Uterus (tissue), 3 donors: ENCODE measurements at regions not wholly inside any gene's neighbourhood (a gene's known extent, or its start where the extent isn't known, plus 50 kb on each side); places are given as distances from the start of the nearest gene placed in this dataset.
"Not testable (repeated sequence)": the region's sequence is repeated elsewhere in the genome, so short reads cannot be mapped to it uniquely, and the experiment has no call there.

Source experiments
- DNase-seq, 2 donors: peaks; one replicate each; pipeline ENCODE4 v3.0.0-alpha.2; 2019 to 2020
- H3K27ac ChIP-seq, 2 donors: fragments of 200-600 bp; sonication (generic); 1 replicate in 1 of 2; 2 replicates in 1 of 2; pipeline ENCODE4 v1.5.1; 2016 to 2018
- H3K27me3 ChIP-seq, 2 donors: fragments of 200-600 bp; sonication (generic); one replicate each; pipeline ENCODE4 v1.5.1; 2018 to 2019; ENCODE audit warnings: control low read depth in 1 of 2
- H3K36me3 ChIP-seq, 2 donors: fragments of 200-600 bp; sonication (generic); one replicate each; pipeline ENCODE4 v1.5.1; 2019; ENCODE audit warnings: control low read depth in 1 of 2
- H3K4me1 ChIP-seq, 2 donors: fragments of 200-600 bp; sonication (generic); one replicate each; pipeline ENCODE4 v1.5.1; 2018 to 2019; ENCODE audit warnings: control low read depth in 1 of 2
- H3K4me3 ChIP-seq, 2 donors: fragments of 200-600 bp; sonication (generic); 1 replicate in 1 of 2; 2 replicates in 1 of 2; pipeline ENCODE4 v1.5.1; 2018 to 2019; ENCODE audit warnings: mild to moderate bottlenecking in 1 of 2
- H3K9me3 ChIP-seq, 2 donors: fragments of 200-600 bp; sonication (generic); one replicate each; pipeline ENCODE4 v1.5.1; 2019; ENCODE audit warnings: control low read depth in 1 of 2
- POLR2A ChIP-seq, 2 donors: fragments of 450-650 bp; IDR thresholded peaks; one replicate each; pipeline ENCODE4 v1.6.1; 2016; ENCODE audit warnings: antibody characterized with exemption in 2 of 2, mild to moderate bottlenecking in 1 of 2, moderate library complexity in 1 of 2
- intact Hi-C: fragments of 100-400 bp; cut with DNase I; formaldehyde crosslinking; loops from one replicate; pipeline ENCODE4 v1.15.1; 2023; ENCODE audit warnings: low total_unique reads
- TF ChIP-seq, protein P1 (sequence below), 4 experiments: fragments of 200-600 bp in 2 of 4; fragments of 450-650 bp in 2 of 4; sonication (generic) in 2 of 4; IDR thresholded peaks; one replicate each; pipeline ENCODE4 v1.5.1; 2016 to 2019; ENCODE audit warnings: antibody characterized with exemption in 4 of 4, mild to moderate bottlenecking in 2 of 4, moderate library complexity in 1 of 4
- donor health status: DM: yes; HTN: yes; CAD: no.

DNA sequence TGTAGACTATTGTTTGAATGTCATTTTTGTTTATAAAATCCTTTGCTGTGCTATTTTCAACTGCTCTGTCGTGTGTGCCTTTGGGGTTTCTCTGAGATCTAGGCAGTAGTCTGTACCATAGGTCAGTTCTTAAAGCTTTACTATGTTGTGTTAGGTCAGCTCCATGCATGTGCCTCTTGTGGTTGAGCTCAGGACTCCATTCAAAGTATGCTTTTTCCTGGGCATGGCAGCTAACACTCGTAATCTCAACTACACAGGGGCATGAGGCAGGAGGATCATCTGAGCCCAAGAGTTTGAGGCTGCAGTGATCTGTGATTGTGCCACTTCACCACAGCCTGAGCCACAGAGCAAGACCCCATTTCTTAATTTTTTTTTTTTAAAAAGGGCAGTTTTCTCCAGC, 174.4 kb upstream of the SPHKAP start:
- no peaks in the 10 kb centered on the region for H3K36me3 ChIP-seq
- intact Hi-C loops = no loop called here
- no peaks in the 10 kb centered on the region for H3K4me1 ChIP-seq
- no peaks in the 10 kb centered on the region for H3K9me3 ChIP-seq
- no peak overlapping the region for H3K4me3 ChIP-seq
- H3K27me3 ChIP-seq = no peaks in the 10 kb centered on the region
- TF ChIP-seq, protein P1, sequence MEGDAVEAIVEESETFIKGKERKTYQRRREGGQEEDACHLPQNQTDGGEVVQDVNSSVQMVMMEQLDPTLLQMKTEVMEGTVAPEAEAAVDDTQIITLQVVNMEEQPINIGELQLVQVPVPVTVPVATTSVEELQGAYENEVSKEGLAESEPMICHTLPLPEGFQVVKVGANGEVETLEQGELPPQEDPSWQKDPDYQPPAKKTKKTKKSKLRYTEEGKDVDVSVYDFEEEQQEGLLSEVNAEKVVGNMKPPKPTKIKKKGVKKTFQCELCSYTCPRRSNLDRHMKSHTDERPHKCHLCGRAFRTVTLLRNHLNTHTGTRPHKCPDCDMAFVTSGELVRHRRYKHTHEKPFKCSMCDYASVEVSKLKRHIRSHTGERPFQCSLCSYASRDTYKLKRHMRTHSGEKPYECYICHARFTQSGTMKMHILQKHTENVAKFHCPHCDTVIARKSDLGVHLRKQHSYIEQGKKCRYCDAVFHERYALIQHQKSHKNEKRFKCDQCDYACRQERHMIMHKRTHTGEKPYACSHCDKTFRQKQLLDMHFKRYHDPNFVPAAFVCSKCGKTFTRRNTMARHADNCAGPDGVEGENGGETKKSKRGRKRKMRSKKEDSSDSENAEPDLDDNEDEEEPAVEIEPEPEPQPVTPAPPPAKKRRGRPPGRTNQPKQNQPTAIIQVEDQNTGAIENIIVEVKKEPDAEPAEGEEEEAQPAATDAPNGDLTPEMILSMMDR (IDR thresholded peaks at IDR 0.05) = no peak
- TF ChIP-seq POLR2A (IDR thresholded peaks at IDR 0.05) = no peak
- no peak for DNase-seq
- no peak overlapping the region for H3K27ac ChIP-seq

DNA sequence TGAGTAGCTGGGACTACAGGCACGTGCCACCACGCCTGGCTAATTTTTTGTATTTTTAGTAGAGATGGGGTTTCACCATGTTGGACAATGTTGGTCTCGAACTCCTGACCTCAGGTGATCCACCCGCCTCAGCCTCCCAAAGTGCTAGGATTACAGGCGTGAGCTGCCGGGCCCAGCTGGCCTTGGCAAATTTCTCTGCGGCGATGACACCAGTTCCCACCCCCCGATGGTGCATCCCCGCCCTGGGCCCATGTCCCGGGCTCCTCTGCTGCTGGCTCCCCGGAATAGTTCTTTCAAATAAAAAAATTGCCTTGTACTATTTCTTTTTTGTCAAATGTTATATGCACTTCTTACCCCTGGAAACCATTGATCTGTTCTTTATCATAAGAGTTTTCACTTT, 171.5 kb upstream of the SPHKAP start:
- H3K36me3 ChIP-seq, H3K9me3 ChIP-seq, H3K27ac ChIP-seq, H3K27me3 ChIP-seq, H3K4me1 ChIP-seq, H3K4me3 ChIP-seq, intact Hi-C loops, DNase-seq: not testable (repeated sequence)

- Histone ChIP-seq H3K36me3 (no peaks in the 10 kb centered on the region), H3K4me1 (no peaks in the 10 kb centered on the region), H3K27me3 (no peaks in the 10 kb centered on the region), H3K4me3 (no peak overlapping the region), H3K27ac (no peak overlapping the region), H3K9me3 (no peaks in the 10 kb centered on the region)
- no peak for DNase-seq
- TF ChIP-seq, protein P1 (IDR thresholded peaks at IDR 0.05) = no peak
- TF ChIP-seq POLR2A (IDR thresholded peaks at IDR 0.05) = no peak
- intact Hi-C loops = no loop called here
Measured at GRCh38 chr2:228352048-228352447, 170.6 kb upstream of the SPHKAP start.

DNA sequence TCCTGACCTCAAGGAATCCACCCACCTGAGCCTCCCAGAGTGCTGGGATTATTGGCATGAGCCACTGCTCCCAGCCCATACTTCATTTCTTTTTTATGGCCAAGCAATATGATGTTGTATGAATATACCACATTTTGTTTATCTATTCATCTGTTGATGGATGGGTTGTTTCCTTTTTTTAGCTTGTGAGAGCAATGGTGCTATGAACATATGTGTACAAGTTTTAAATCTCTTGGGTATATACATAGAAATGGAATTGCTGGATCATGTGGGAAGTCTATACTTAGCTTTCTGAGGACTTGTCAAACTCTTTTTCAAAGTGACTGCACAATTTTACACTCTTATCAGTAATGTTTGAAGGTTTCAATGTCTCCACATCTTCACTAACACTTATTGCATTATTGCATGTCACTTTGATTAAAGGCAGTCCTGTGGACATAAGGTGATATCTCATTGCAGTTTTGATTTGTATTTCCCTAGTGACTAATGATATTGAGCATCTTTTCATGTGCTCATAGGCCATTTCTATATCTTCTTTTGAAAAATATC, 167.1 kb upstream of the SPHKAP start:
- Histone ChIP-seq H3K27me3 (no peaks in the 10 kb centered on the region), H3K36me3 (no peaks in the 10 kb centered on the region), H3K9me3 (no peaks in the 10 kb centered on the region), H3K27ac (no peak overlapping the region), H3K4me3 (no peak overlapping the region), H3K4me1 (no peaks in the 10 kb centered on the region)
- intact Hi-C loops = no loop called here
- TF ChIP-seq, protein P1 (IDR thresholded peaks at IDR 0.05) = no peak
- TF ChIP-seq POLR2A (IDR thresholded peaks at IDR 0.05) = no peak
- no peak for DNase-seq

- Histone ChIP-seq H3K27me3 (no peaks in the 10 kb centered on the region), H3K27ac (no peak overlapping the region), H3K36me3 (no peaks in the 10 kb centered on the region), H3K4me3 (no peak overlapping the region), H3K4me1 (no peaks in the 10 kb centered on the region), H3K9me3 (no peaks in the 10 kb centered on the region)
- no peak for DNase-seq
- TF ChIP-seq, protein P1 (IDR thresholded peaks at IDR 0.05) = no peak
- TF ChIP-seq POLR2A (IDR thresholded peaks at IDR 0.05) = no peak
- intact Hi-C loops = no loop called here
Measured at GRCh38 chr2:228344531-228344930, 163.0 kb upstream of the SPHKAP start.

DNA sequence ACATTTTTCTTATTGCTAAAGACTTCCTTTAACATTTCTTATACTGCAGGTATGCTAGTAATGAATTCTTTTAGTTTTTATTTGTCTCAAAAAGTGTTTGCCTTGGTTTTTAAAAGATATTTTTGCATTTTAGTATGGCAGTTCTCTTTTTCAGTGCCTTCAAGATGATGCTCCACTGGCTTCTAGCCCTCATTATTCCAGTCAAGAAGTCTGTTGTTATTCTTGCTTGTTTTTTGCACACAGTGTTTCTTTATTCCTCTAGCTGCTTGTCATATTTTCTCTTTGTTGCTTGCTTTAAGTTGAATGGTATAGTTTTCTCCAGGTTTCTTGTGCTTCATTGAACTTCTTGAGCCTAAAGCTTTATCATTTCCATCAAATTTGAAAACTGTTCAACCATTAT, 158.0 kb upstream of the SPHKAP start:
- no peak for DNase-seq

More for the DNA sequence above, 158.0 kb upstream of the SPHKAP start:
- Histone ChIP-seq H3K36me3 (no peaks in the 10 kb centered on the region), H3K27ac (no peak overlapping the region), H3K27me3 (no peaks in the 10 kb centered on the region), H3K9me3 (no peaks in the 10 kb centered on the region), H3K4me1 (no peaks in the 10 kb centered on the region), H3K4me3 (no peak overlapping the region)
- TF ChIP-seq, protein P1 (IDR thresholded peaks at IDR 0.05) = no peak
- no peak for TF ChIP-seq POLR2A (IDR thresholded peaks at IDR 0.05)
- intact Hi-C loops = no loop called here
